SJCRH30 (cell line): ENCODE measurements at regions not wholly inside any gene's neighbourhood (a gene's known extent, or its start where the extent isn't known, plus 50 kb on each side); places are given as distances from the start of the nearest gene placed in this dataset.
"Not testable (repeated sequence)": the region's sequence is repeated elsewhere in the genome, so short reads cannot be mapped to it uniquely, and the experiment has no call there.

Experiments
- DNase-seq, 2 experiments: peaks; one replicate each; pipeline ENCODE4 v3.0.0-alpha.2; 2015 to 2020
- H3K27ac ChIP-seq: fragments of 250-450 bp; sonication (Bioruptor Pico); 2 replicates; pipeline ENCODE4 v1.5.1; 2020; ENCODE audit warnings: mild to moderate bottlenecking, moderate library complexity
- H3K27me3 ChIP-seq: fragments of 250-450 bp; sonication (Bioruptor Pico); 2 replicates; pipeline ENCODE4 v1.5.1; 2020; ENCODE audit warnings: mild to moderate bottlenecking, moderate library complexity
- H3K36me3 ChIP-seq: fragments of 250-450 bp; sonication (Bioruptor Pico); 2 replicates; pipeline ENCODE4 v1.5.1; 2020; ENCODE audit warnings: mild to moderate bottlenecking, moderate library complexity
- H3K4me1 ChIP-seq: fragments of 250-450 bp; sonication (Bioruptor Pico); 2 replicates; pipeline ENCODE4 v1.5.1; 2020; ENCODE audit warnings: mild to moderate bottlenecking, moderate library complexity
- H3K4me3 ChIP-seq: fragments of 250-450 bp; sonication (Bioruptor Pico); 2 replicates; pipeline ENCODE4 v1.5.1; 2020; ENCODE audit warnings: mild to moderate bottlenecking, moderate library complexity
- H3K9me3 ChIP-seq: fragments of 250-450 bp; sonication (Bioruptor Pico); replicated peaks from 2 replicates; pipeline ENCODE4 v1.5.1; 2020; ENCODE audit warnings: mild to moderate bottlenecking, moderate library complexity

DNA sequence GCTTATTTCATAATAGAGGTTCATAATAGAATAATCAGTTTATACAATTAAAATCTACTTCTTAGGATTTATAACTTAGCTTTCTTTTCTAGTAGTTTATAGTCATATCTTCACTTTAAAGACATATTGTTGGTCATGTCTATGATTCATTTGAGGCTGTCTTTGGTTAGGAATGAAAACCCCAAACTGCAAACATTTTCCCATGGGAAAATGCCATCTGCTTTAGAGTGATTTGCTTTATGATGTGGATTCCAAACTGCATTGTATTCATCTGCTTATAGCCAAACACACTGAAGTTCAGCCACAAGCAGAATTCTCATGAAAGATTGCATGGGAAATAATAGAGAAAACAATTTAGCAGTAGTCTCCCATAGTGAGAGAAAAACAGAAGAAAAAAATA, 128.0 kb downstream of the RFPL4B start:
- Histone ChIP-seq H3K27ac (no peak overlapping the region), H3K4me3 (no peak overlapping the region), H3K27me3 (no peaks in the 10 kb centered on the region), H3K4me1 (peaks cover 2% of the 10 kb centered on the region; the same call in 1 of the 2 replicates), H3K36me3 (peaks cover 2% of the 10 kb centered on the region; the same call in 1 of the 2 replicates), H3K9me3 (peaks cover 4% of the 10 kb centered on the region; the same call in 1 of the 2 replicates)
- no peak for DNase-seq

DNA sequence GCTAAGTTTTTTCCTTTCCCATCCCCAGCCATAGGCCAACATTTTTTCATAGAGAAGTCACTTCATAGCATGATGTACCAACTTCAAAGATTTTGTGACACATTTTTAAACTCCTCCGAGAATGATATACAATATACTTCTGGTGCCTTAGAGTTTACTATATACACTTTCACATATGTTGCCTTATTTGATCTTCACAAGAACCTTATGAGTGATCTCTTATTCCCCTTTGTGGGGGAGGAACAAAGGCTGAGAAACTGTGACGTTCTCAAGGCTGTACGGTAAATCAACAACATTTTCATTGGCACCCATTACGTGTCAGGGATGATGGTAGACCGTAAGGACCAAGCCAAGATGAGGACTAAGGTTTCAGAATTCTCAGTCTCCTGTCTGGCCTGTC, 130.0 kb downstream of the RFPL4B start:
- Histone ChIP-seq H3K36me3 (peaks cover 2% of the 10 kb centered on the region; the same call in 1 of the 2 replicates), H3K9me3 (peaks cover 4% of the 10 kb centered on the region; the same call in 1 of the 2 replicates), H3K27me3 (no peaks in the 10 kb centered on the region), H3K4me1 (peaks cover 2% of the 10 kb centered on the region; the same call in 1 of the 2 replicates), H3K4me3 (no peak overlapping the region), H3K27ac (no peak overlapping the region)
- DNase-seq: no peak

DNA sequence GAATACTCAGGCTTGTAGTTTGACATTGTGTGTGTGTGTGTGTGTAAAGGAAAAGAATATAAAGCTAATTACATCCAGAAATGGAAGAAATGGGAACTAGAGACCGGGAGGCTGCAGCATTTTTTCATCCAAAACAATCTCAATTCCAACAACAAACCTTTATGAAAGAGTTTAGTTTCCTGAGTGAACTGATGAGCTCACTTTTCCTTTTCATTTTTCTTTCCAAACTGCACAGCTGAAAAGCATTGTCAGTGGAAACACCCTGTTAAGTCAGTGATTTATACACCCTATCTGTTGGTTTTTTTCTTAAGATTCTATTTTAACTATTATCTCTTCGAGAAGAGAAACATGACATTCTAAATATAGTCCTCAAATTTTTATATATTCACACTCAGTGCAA, 130.9 kb downstream of the RFPL4B start:
- peaks cover 4% of the 10 kb centered on the region; the same call in 1 of the 2 replicates for H3K9me3 ChIP-seq
- H3K36me3 ChIP-seq: peaks cover 2% of the 10 kb centered on the region; the same call in 1 of the 2 replicates
- no peak overlapping the region for H3K27ac ChIP-seq
- H3K27me3 ChIP-seq: no peaks in the 10 kb centered on the region
- H3K4me1 ChIP-seq: peaks cover 2% of the 10 kb centered on the region; the same call in 1 of the 2 replicates
- no peak for DNase-seq
- no peak overlapping the region for H3K4me3 ChIP-seq

DNA sequence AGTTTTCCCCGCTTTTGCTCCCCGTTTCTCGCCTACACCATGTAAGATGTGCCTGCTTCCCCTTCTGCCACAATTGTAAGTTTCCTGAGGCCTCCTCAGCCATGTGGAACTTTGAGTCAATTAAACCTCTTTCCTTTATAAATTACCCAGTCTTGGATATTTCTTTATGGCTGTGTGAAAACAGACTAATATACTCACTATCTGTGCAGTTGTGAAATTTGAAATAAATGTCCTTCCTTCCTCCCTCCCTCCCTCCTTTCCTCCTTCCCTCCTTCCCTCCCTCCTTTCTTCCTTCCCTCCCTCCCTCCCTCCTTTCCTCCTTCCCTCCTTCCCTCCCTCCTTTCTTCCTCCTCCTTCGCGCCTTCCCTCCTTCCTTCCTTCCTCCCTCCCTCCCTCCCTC, 132.8 kb downstream of the RFPL4B start:
- not testable (repeated sequence) for DNase-seq, H3K36me3 ChIP-seq, H3K27me3 ChIP-seq, H3K27ac ChIP-seq, H3K9me3 ChIP-seq, H3K4me1 ChIP-seq, H3K4me3 ChIP-seq

DNA sequence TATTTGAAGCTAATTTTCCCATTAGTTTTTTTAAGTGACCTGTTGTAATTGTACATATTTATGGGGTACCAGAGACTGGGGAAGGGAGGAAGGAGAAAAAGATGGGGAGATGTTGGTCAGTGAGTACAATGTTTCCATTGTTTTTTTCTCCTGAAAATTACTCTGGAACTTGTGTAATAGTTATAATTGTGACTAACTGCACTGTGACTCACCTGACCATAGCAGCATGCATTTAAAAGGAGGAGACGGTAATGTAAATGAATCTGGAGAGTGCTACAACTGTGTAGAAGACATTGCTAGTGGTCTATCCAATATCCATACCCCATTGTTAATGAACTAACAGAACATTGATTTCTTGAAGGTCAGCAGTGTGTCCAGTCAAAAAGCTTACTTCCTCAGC, 133.4 kb downstream of the RFPL4B start:
- Histone ChIP-seq H3K9me3 (peaks cover 4% of the 10 kb centered on the region; the same call in 1 of the 2 replicates), H3K27me3 (no peaks in the 10 kb centered on the region), H3K4me1 (no peaks in the 10 kb centered on the region), H3K27ac (no peak overlapping the region), H3K36me3 (peaks cover 2% of the 10 kb centered on the region; the same call in 1 of the 2 replicates), H3K4me3 (no peak overlapping the region)
- no peak for DNase-seq

DNA sequence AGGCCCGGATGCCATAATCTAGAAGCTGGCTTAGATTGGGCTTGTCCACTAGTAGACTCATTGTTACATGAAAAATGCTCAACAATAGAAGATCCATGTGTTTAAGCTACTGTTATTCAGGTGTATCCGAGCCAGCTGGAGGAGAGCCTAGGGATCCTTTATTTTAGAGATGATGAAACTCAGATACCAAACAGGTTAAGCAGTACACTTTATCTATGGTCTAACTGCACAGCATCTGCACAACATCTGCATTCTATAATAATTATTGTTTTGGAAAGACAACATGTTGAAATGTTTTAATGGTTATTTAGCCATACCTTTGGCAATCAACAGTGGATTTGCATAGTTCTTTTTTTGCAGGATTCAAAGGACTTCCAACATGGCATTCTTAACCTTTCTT, 134.1 kb downstream of the RFPL4B start:
- Histone ChIP-seq H3K9me3 (peaks cover 4% of the 10 kb centered on the region; the same call in 1 of the 2 replicates), H3K36me3 (peaks cover 2% of the 10 kb centered on the region; the same call in 1 of the 2 replicates), H3K27me3 (no peaks in the 10 kb centered on the region), H3K4me3 (no peak overlapping the region), H3K4me1 (no peaks in the 10 kb centered on the region), H3K27ac (no peak overlapping the region)
- DNase-seq: no peak

DNA sequence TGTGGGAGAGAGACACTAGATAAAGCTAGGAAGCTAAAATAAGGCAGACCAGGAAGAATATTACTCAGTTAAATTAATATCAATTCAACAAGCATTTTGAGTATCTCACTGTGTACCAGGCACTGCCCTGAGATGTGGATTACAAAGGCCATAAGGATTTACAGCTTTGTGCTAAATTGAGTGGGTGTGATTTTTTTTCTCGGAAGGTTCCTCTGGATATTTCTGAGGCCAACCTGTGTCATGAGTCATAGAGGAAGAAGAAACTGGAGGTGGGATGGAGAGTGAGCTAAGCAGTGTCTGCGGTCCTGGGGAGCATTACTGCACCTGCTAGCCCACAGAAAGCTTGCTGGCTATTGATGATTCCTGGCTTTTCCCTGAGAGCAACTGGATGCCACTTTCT, 135.2 kb downstream of the RFPL4B start:
- no peaks in the 10 kb centered on the region for H3K27me3 ChIP-seq
- H3K4me1 ChIP-seq: no peaks in the 10 kb centered on the region
- DNase-seq: no peak
- peaks cover 4% of the 10 kb centered on the region; the same call in 1 of the 2 replicates for H3K9me3 ChIP-seq
- H3K36me3 ChIP-seq: peaks cover 2% of the 10 kb centered on the region; the same call in 1 of the 2 replicates
- H3K27ac ChIP-seq: no peak overlapping the region
- H3K4me3 ChIP-seq: no peak overlapping the region

DNA sequence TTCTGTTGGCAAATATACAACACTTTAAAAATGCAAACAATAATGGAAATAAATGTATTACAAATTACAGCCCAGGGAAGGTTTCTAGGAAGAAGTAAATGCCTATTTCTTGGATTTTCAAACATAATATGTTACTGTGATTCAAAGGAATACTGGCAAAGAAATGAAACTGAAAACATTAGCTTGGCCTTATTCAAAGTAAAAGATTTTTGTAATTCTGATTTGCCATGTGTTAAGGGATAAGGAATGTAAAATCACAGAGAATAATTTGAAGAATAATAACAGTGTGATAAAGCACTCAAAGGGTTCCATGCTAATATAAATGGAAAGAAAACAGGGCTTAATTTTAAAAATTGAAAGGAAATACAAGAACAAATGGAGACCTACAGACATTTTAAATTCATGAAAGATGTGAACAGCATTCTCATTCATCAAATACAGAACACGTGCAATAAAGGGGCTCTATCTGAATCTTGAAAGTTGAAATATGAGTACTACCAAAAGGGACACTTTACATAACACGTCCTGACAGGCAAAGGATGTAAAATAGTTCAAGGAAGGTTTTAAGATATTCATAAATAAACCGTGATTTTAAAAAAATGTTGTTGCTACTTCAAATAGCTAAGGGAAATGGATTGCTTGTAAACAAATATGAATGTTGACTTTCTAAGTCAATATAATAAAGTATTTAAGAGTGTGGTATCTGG, 138.1 kb downstream of the RFPL4B start:
- no peak for DNase-seq
- no peaks in the 10 kb centered on the region for H3K9me3 ChIP-seq
- H3K27me3 ChIP-seq: no peaks in the 10 kb centered on the region
- H3K36me3 ChIP-seq: no peaks in the 10 kb centered on the region
- H3K4me3 ChIP-seq: no peak overlapping the region
- H3K4me1 ChIP-seq: no peaks in the 10 kb centered on the region
- no peak overlapping the region for H3K27ac ChIP-seq

DNA sequence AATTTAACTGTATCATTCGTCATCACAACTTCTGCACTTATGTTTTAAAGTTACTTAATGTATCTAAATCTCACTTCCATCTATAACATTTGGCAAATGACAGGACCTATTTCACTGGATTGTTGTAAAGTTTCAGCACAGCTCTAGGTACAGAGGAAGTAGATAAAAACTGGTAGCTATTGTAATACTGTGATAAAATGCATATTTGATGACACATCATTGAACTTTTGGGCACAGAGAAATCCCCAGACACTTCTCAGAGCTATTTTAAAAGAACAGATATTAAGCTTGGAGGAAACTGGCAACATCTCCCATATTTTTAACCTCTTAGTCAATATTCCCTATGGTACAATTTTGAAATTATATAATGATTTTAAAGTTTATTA, 138.7 kb downstream of the RFPL4B start:
- DNase-seq: no peak
- no peaks in the 10 kb centered on the region for H3K4me1 ChIP-seq
- no peaks in the 10 kb centered on the region for H3K9me3 ChIP-seq
- no peak overlapping the region for H3K4me3 ChIP-seq
- no peaks in the 10 kb centered on the region for H3K27me3 ChIP-seq
- no peak overlapping the region for H3K27ac ChIP-seq
- H3K36me3 ChIP-seq: no peaks in the 10 kb centered on the region

DNA sequence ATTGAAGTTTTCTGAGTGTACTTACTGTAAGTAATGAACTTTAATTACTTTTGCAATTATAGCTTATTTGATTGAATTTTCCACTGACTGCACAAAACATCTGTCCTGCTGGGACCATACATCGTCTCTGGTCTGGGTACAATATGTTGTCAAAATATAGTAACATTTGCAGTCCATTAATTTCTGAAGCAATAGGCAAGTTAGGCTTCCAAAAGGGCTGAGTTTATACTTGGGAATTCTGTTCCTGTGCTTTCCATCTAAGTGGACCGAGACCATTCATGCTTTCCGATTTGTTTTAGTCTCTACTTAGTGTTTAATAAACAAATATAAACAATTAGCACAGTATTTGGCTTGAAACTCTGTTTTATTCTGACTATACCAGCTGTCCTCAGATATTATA, 139.3 kb downstream of the RFPL4B start:
- Histone ChIP-seq H3K4me1 (no peaks in the 10 kb centered on the region), H3K27me3 (no peaks in the 10 kb centered on the region), H3K9me3 (no peaks in the 10 kb centered on the region), H3K36me3 (no peaks in the 10 kb centered on the region), H3K27ac (no peak overlapping the region), H3K4me3 (no peak overlapping the region)
- no peak for DNase-seq

DNA sequence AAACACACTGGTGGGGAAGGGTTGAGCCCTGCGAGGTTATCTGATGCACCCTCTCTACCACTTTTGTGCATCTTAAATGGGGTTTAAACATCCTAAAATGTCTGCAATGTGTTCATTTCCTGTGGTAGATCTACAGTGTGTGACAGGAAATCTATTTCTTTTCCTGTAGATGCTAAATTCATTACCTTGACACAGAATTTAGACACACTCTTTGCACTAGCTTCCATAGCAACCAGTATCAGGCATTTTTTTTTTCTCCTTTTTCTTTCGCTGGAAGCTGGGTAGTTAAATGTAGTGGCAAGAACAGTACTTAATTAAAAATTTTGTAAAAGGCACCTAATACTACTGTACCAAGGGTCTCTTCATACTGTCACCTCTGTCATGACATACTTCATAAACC, 141.1 kb downstream of the RFPL4B start:
- H3K27me3 ChIP-seq: no peaks in the 10 kb centered on the region
- no peak for DNase-seq

DNA sequence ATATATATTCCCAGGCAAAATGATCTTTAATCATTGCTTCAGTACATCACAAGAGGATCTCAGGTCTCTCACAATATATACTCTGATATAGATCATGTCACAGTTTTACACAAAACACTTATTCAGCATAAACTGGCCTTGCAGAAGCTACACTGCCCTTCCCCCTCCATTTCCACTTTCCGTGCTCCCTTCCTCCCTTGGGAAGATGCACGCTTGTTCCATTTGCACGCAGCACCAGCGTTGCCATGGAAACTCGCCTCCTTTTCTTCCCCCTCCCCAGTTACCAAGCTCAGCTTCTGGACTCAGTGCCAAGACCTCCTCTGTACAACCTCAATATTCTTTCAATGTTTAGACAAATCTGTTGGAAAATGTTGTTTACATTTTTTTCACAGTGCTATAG, 154.6 kb downstream of the RFPL4B start:
- peak; percentile 92 to 93 for DNase-seq
- Histone ChIP-seq H3K4me3 (peak overlapping the region; percentile 40), H3K27ac (peak overlapping the region; percentile 93), H3K9me3 (no peaks in the 10 kb centered on the region), H3K4me1 (peaks cover 23% of the 10 kb centered on the region), H3K36me3 (no peaks in the 10 kb centered on the region), H3K27me3 (no peaks in the 10 kb centered on the region)

More for the DNA sequence above, 141.1 kb downstream of the RFPL4B start:
- H3K9me3 ChIP-seq: no peaks in the 10 kb centered on the region
- no peak overlapping the region for H3K27ac ChIP-seq
- H3K36me3 ChIP-seq: no peaks in the 10 kb centered on the region
- H3K4me3 ChIP-seq: no peak overlapping the region
- no peaks in the 10 kb centered on the region for H3K4me1 ChIP-seq

DNA sequence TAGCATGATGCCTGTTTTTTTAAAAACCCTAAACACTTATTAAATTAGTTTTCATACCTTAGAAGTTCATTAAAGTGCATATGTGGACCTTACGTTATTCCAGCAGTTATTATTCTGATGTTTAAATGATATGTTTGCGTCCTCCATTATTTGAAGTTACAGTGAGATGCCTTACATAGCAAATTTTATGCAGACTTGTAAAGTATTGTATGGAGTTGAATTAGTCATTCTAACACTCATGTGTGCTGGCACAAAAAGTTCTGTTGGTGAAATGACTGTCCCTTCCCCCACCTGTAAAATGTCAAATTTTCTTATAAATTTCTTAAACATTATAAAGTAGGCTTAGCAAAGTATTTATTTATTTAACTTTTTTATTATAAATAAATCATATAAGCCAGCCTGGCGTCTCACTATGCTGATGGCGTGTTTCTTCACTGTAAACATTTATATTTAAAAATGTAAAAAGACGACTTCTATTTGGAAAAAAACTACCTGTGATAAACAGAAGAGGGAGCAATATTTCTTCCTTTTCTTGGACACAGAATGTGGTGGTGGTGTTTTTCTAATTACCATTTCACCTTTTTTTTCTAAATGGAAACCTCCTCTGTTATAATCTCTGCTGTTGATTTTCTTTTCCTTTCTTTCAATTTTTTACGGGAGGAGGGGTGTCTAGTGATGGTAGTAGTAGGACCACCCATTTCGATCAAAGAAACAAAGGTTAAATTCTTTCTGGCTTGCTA, 155.4 kb downstream of the RFPL4B start:
- peak overlapping the region; percentile 40 for H3K4me3 ChIP-seq
- H3K36me3 ChIP-seq: no peaks in the 10 kb centered on the region
- peak overlapping the region; percentile 93 for H3K27ac ChIP-seq
- H3K4me1 ChIP-seq: peaks cover 23% of the 10 kb centered on the region
- peak in 1 of 2 experiments; percentile 85 for DNase-seq
- no peaks in the 10 kb centered on the region for H3K27me3 ChIP-seq
- no peaks in the 10 kb centered on the region for H3K9me3 ChIP-seq

DNA sequence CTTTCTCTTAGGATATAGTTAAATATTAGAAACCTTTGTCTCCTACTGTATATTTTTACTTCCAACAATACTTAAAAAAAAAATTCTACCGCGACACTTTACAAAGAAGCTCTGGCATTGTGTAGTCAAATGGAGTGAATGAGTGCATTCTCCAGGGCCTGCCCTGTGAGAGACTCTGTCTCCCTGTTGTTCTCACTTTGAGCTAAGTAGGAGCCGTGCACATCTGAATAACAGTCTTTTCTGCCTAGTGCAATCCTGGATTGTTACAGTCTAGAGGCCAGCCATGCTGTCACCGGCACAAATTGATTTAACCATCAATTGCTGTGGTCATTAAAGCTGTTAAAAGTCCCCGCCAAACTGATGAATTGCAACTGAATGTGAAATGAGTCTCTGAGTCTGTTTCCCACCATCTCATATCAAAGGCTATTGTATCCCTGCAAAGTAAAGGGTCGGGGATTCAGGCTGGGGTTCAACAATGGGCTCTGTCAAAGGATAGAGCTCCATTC, 156.0 kb downstream of the RFPL4B start:
- peak overlapping the region; percentile 93 for H3K27ac ChIP-seq
- peak overlapping the region; percentile 40 for H3K4me3 ChIP-seq
- no peaks in the 10 kb centered on the region for H3K36me3 ChIP-seq
- H3K9me3 ChIP-seq: no peaks in the 10 kb centered on the region
- DNase-seq: peak; percentile 85 to 95
- peaks cover 23% of the 10 kb centered on the region for H3K4me1 ChIP-seq
- no peaks in the 10 kb centered on the region for H3K27me3 ChIP-seq

DNA sequence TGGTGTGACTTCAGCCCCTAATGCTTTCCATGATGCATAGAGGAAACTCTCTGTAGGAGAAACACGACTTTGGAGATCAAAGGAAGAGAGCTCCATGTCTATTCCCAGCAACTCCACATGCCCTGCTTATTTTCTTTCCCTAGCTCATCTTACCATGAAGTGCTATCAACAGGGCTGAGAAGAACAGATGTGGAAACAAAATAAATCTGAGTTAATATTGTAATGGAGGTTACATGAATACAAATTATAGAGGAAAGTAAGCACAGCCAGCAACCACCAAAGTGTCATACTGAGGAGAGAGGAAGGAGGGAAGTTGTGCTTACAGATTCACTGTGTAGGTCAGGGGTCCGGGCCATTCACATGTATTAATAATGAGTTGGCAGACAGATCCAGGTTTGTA, 157.5 kb downstream of the RFPL4B start:
- Histone ChIP-seq H3K27me3 (no peaks in the 10 kb centered on the region), H3K27ac (peak overlapping the region; percentile 93), H3K9me3 (0 out of 2 replicates have a peak, but pooled peaks cover 2% of the 10 kb centered on the region), H3K4me3 (no peak overlapping the region), H3K4me1 (peaks cover 23% of the 10 kb centered on the region), H3K36me3 (no peaks in the 10 kb centered on the region)
- peak in 1 of 2 experiments; percentile 20 for DNase-seq
